Glutamatergic neuron (in vitro differentiated cells): ENCODE measurements at regions not wholly inside any gene's neighbourhood (a gene's known extent, or its start where the extent isn't known, plus 50 kb on each side); places are given as distances from the start of the nearest gene placed in this dataset.

Experiments
- DNase-seq: peaks from one replicate; pipeline ENCODE4 v3.0.0; 2022
- H3K27ac Mint-ChIP-seq: one replicate; pipeline ENCODE4 v1.8.0; 2020; ENCODE audit warnings: mild to moderate bottlenecking, mixed read lengths, inconsistent platforms; ENCODE audit not compliant: unreplicated experiment
- H3K27me3 Mint-ChIP-seq: one replicate; pipeline ENCODE4 v1.8.0; 2020; ENCODE audit warnings: mild to moderate bottlenecking, moderate library complexity, mixed read lengths, inconsistent platforms; ENCODE audit not compliant: unreplicated experiment
- H3K36me3 Mint-ChIP-seq: one replicate; pipeline ENCODE4 v1.8.0; 2020; ENCODE audit warnings: mild to moderate bottlenecking, mixed read lengths, inconsistent platforms; ENCODE audit not compliant: unreplicated experiment
- H3K4me1 Mint-ChIP-seq: one replicate; pipeline ENCODE4 v1.8.0; 2020; ENCODE audit warnings: mild to moderate bottlenecking, low read depth, mixed read lengths, inconsistent platforms; ENCODE audit not compliant: unreplicated experiment
- H3K4me3 Mint-ChIP-seq: one replicate; pipeline ENCODE4 v1.8.0; 2020; ENCODE audit warnings: mild to moderate bottlenecking, mixed read lengths, inconsistent platforms; ENCODE audit not compliant: unreplicated experiment
- H3K9me3 Mint-ChIP-seq: one replicate; pipeline ENCODE4 v1.8.0; 2020; ENCODE audit warnings: mild to moderate bottlenecking, moderate library complexity, mixed read lengths, inconsistent platforms; ENCODE audit not compliant: unreplicated experiment
- CTCF ChIP-seq: fragments of 200-600 bp; sonication (generic); IDR thresholded peaks from one replicate; pipeline ENCODE4 v1.5.0; 2021; ENCODE audit not compliant: partially characterized antibody, unreplicated experiment

GRCh38 chr6:19354181-19354580 is 483.0 kb upstream of the ID4 start:
- Mint-ChIP-seq H3K4me1 (no peaks in the 10 kb centered on the region), H3K9me3 (peaks cover 3% of the 10 kb centered on the region), H3K36me3 (no peaks in the 10 kb centered on the region), H3K27me3 (peaks cover 2% of the 10 kb centered on the region), H3K27ac (no peak overlapping the region), H3K4me3 (no peak overlapping the region)
- DNase-seq: no peak
- TF ChIP-seq CTCF: no peak

GRCh38 chr6:19356692-19357091 is 480.5 kb upstream of the ID4 start:
- H3K27me3 Mint-ChIP-seq: no peaks in the 10 kb centered on the region
- peaks cover 3% of the 10 kb centered on the region for H3K9me3 Mint-ChIP-seq
- TF ChIP-seq CTCF: no peak
- DNase-seq: no peak
- no peak overlapping the region for H3K27ac Mint-ChIP-seq
- H3K4me1 Mint-ChIP-seq: no peaks in the 10 kb centered on the region
- no peaks in the 10 kb centered on the region for H3K36me3 Mint-ChIP-seq
- H3K4me3 Mint-ChIP-seq: no peak overlapping the region

GRCh38 chr6:19362396-19362795 is 474.8 kb upstream of the ID4 start:
- Mint-ChIP-seq H3K27ac (no peak overlapping the region), H3K9me3 (peaks cover 5% of the 10 kb centered on the region), H3K27me3 (no peaks in the 10 kb centered on the region), H3K36me3 (peaks cover 6% of the 10 kb centered on the region), H3K4me3 (no peak overlapping the region), H3K4me1 (peaks cover 4% of the 10 kb centered on the region)
- TF ChIP-seq CTCF: no peak
- no peak for DNase-seq

GRCh38 chr6:19368511-19368910 is 468.7 kb upstream of the ID4 start:
- peaks cover 26% of the 10 kb centered on the region for H3K4me1 Mint-ChIP-seq
- peak overlapping the region; percentile 78 for H3K27ac Mint-ChIP-seq
- peaks cover 4% of the 10 kb centered on the region for H3K9me3 Mint-ChIP-seq
- no peak for DNase-seq
- TF ChIP-seq CTCF: no peak
- H3K36me3 Mint-ChIP-seq: no peaks in the 10 kb centered on the region
- H3K4me3 Mint-ChIP-seq: no peak overlapping the region
- peaks cover 4% of the 10 kb centered on the region for H3K27me3 Mint-ChIP-seq

- H3K36me3 Mint-ChIP-seq: no peaks in the 10 kb centered on the region
- peaks cover 26% of the 10 kb centered on the region for H3K4me1 Mint-ChIP-seq
- peaks cover 3% of the 10 kb centered on the region for H3K9me3 Mint-ChIP-seq
- H3K4me3 Mint-ChIP-seq: no peak overlapping the region
- no peak overlapping the region for H3K27ac Mint-ChIP-seq
- no peak for DNase-seq
- no peak for TF ChIP-seq CTCF
- H3K27me3 Mint-ChIP-seq: peaks cover 5% of the 10 kb centered on the region
Observed at GRCh38 chr6:19369785-19370184, 467.4 kb upstream of the ID4 start.
